Vagina (tissue), 2 donors: ENCODE measurements at regions not wholly inside any gene's neighbourhood (a gene's known extent, or its start where the extent isn't known, plus 50 kb on each side); places are given as distances from the start of the nearest gene placed in this dataset.
"Not testable (repeated sequence)": the region's sequence is repeated elsewhere in the genome, so short reads cannot be mapped to it uniquely, and the experiment has no call there.

Experiments
- CTCF ChIP-seq, 3 experiments: fragments of 450-650 bp in 2 of 3; fragments of 200-600 bp in 1 of 3; sonication (generic) in 1 of 3; IDR thresholded peaks; one replicate each; pipeline ENCODE4 v1.5.1; 2017 to 2019; ENCODE audit warnings: antibody characterized with exemption in 3 of 3, mild to moderate bottlenecking in 2 of 3, moderate library complexity in 2 of 3
- POLR2A ChIP-seq, 2 donors: fragments of 450-650 bp; IDR thresholded peaks; one replicate each; pipeline ENCODE4 v1.6.1; 2017; ENCODE audit warnings: antibody characterized with exemption in 2 of 2, mild to moderate bottlenecking in 2 of 2, moderate library complexity in 2 of 2
- POLR2AphosphoS5 ChIP-seq, 2 donors: sonication (generic); formaldehyde crosslinking; IDR thresholded peaks; one replicate each; pipeline ENCODE4 v1.9.0; 2017; ENCODE audit warnings: antibody characterized with exemption in 2 of 2, mild to moderate bottlenecking in 2 of 2, low read depth in 1 of 2; ENCODE audit not compliant: insufficient read depth in 1 of 2

GRCh38 chr4:8985786-8986185, 114.1 kb upstream of the HMX1 start:
- TF ChIP-seq CTCF (IDR thresholded peaks at IDR 0.05); POLR2A (IDR thresholded peaks at IDR 0.05); POLR2AphosphoS5 (IDR thresholded peaks at IDR 0.05; ENCODE audit: insufficient read depth in 1 of 2, low read depth in 1 of 2): not testable (repeated sequence)
